ENCODE measurements at regions not wholly inside any gene's neighbourhood (a gene's known extent, or its start where the extent isn't known, plus 50 kb on each side); places are given as distances from the start of the nearest gene placed in this dataset.
"Not testable (repeated sequence)": the region's sequence is repeated elsewhere in the genome, so short reads cannot be mapped to it uniquely, and the experiment has no call there.

- no peak for DNase-seq
Observed at GRCh38 chr4:169934794-169935429, 91.3 kb downstream of the MFAP3L start.

- no peak for DNase-seq
Observed at GRCh38 chr4:169933531-169933930, 92.7 kb downstream of the MFAP3L start.

GRCh38 chr4:169931964-169932363 is 94.2 kb downstream of the MFAP3L start:
- no peak for DNase-seq

- not testable (repeated sequence) for DNase-seq
Observed at GRCh38 chr4:169930755-169931154, 95.4 kb downstream of the MFAP3L start.

GRCh38 chr4:169927280-169927679 is 98.9 kb downstream of the MFAP3L start:
- no peak for DNase-seq

- no peak for DNase-seq
Observed at GRCh38 chr4:169925678-169926077, 100.5 kb downstream of the MFAP3L start.

- no peak for DNase-seq
Observed at GRCh38 chr4:169922632-169923276, 103.4 kb downstream of the MFAP3L start.

- no peak for DNase-seq
Observed at GRCh38 chr4:169921732-169922131, 104.5 kb downstream of the MFAP3L start.

GRCh38 chr4:169921237-169921636 is 105.0 kb downstream of the MFAP3L start:
- no peak for DNase-seq

- DNase-seq: not testable (repeated sequence)
Observed at GRCh38 chr4:169919194-169920124, 106.7 kb downstream of the MFAP3L start.

GRCh38 chr4:169915545-169915944 is 110.7 kb downstream of the MFAP3L start:
- no peak for DNase-seq

- DNase-seq: no peak
Observed at GRCh38 chr4:169914866-169915265, 111.3 kb downstream of the MFAP3L start.

- no peak for DNase-seq
Observed at GRCh38 chr4:169912996-169913395, 113.2 kb downstream of the MFAP3L start.

- DNase-seq: no peak
Observed at GRCh38 chr4:169909897-169910296, 116.3 kb downstream of the MFAP3L start.

GRCh38 chr4:169909479-169909878 is 116.7 kb downstream of the MFAP3L start:
- no peak for DNase-seq

- DNase-seq: no peak
Observed at GRCh38 chr4:169907705-169908104, 118.5 kb downstream of the MFAP3L start.

- DNase-seq: no peak
Observed at GRCh38 chr4:169906821-169907220, 119.4 kb downstream of the MFAP3L start.

- DNase-seq: no peak
Observed at GRCh38 chr4:169906104-169906503, 120.1 kb downstream of the MFAP3L start.

- no peak for DNase-seq
Observed at GRCh38 chr4:169902658-169903345, 123.4 kb downstream of the MFAP3L start.

GRCh38 chr4:169900241-169900845 is 125.9 kb downstream of the MFAP3L start:
- DNase-seq: no peak

- no peak for DNase-seq
Observed at GRCh38 chr4:169899295-169899694, 126.9 kb downstream of the MFAP3L start.

- no peak for DNase-seq
Observed at GRCh38 chr4:169898095-169898494, 128.1 kb downstream of the MFAP3L start.

GRCh38 chr4:169894767-169895166 is 131.4 kb downstream of the MFAP3L start:
- DNase-seq: not testable (repeated sequence)

All from NCI-H1930 (cell line).